Epithelial cell of esophagus (primary cell): ENCODE measurements at regions not wholly inside any gene's neighbourhood (a gene's known extent, or its start where the extent isn't known, plus 50 kb on each side); places are given as distances from the start of the nearest gene placed in this dataset.

Experiments used
- DNase-seq: peaks from one replicate; pipeline ENCODE4 v3.0.0; 2010; ENCODE audit warnings: low read depth
- H3K4me3 ChIP-seq: 2 replicates; pipeline ENCODE4 v1.5.1; 2011; ENCODE audit warnings: mild to moderate bottlenecking, low read length, control low read depth
- CTCF ChIP-seq: IDR thresholded peaks from 2 replicates; pipeline ENCODE4 v1.5.1; 2011; ENCODE audit warnings: low read depth, mild to moderate bottlenecking, low read length, control low read depth, inconsistent platforms; ENCODE audit not compliant: insufficient read depth; ENCODE audit errors: missing control alignments

GRCh38 chr15:56839099-56839498 is 79.3 kb upstream of the TCF12 start:
- DNase-seq, result no peak
- no peak overlapping the region for H3K4me3 ChIP-seq
- no peak for TF ChIP-seq CTCF

GRCh38 chr15:56838085-56838484 is 80.4 kb upstream of the TCF12 start:
- no peak overlapping the region for H3K4me3 ChIP-seq
- TF ChIP-seq CTCF, result no peak
- no peak for DNase-seq

GRCh38 chr15:56837273-56837672 is 81.2 kb upstream of the TCF12 start:
- TF ChIP-seq CTCF, result no peak
- no peak overlapping the region for H3K4me3 ChIP-seq
- DNase-seq, result no peak

- no peak overlapping the region for H3K4me3 ChIP-seq
- no peak for TF ChIP-seq CTCF
- DNase-seq, result no peak
Measured at GRCh38 chr15:56835718-56836171, 82.7 kb upstream of the TCF12 start.

- DNase-seq, result peak; percentile 19
- TF ChIP-seq CTCF, result no peak
- H3K4me3 ChIP-seq, result no peak overlapping the region
Measured at GRCh38 chr15:56832125-56832524, 86.3 kb upstream of the TCF12 start.

GRCh38 chr15:56831467-56832005 is 86.9 kb upstream of the TCF12 start:
- DNase-seq, result no peak
- no peak overlapping the region for H3K4me3 ChIP-seq
- TF ChIP-seq CTCF, result no peak

- TF ChIP-seq CTCF, result no peak
- DNase-seq, result no peak
Measured at GRCh38 chr15:56824175-56824574, 90.9 kb upstream of the ZNF280D start.

More at GRCh38 chr15:56824175-56824574, 90.9 kb upstream of the ZNF280D start:
- no peak overlapping the region for H3K4me3 ChIP-seq
